Astrocyte (in vitro differentiated cells and primary cell): ENCODE measurements at regions not wholly inside any gene's neighbourhood (a gene's known extent, or its start where the extent isn't known, plus 50 kb on each side); places are given as distances from the start of the nearest gene placed in this dataset.

Experiments
- DNase-seq: peaks from one replicate; pipeline ENCODE4 v3.0.0-alpha.2; 2010; ENCODE audit warnings: low read depth
- FAIRE-seq: peaks from 2 replicates; lab custom pipeline; 2011; peaks lifted over from hg19 to GRCh38; lab: Jason Lieb, UNC
- H2AFZ ChIP-seq: 2 replicates; pipeline ENCODE4 v1.6.0; 2012; ENCODE audit warnings: low read depth, low read length, inconsistent platforms
- H3K27ac ChIP-seq: 2 replicates; pipeline ENCODE4 v1.5.1; 2011; ENCODE audit warnings: low read depth, low read length, inconsistent platforms
- H3K27me3 ChIP-seq: 2 replicates; pipeline ENCODE4 v1.6.0; 2011; ENCODE audit warnings: low read length, inconsistent platforms; ENCODE audit not compliant: insufficient read depth
- H3K36me3 ChIP-seq: 2 replicates; pipeline ENCODE4 v1.5.1; 2011; ENCODE audit warnings: low read length, inconsistent platforms; ENCODE audit not compliant: insufficient read depth
- H3K4me1 ChIP-seq: 2 replicates; pipeline ENCODE4 v1.5.1; 2011; ENCODE audit warnings: low read length, inconsistent platforms; ENCODE audit not compliant: insufficient read depth
- H3K4me2 ChIP-seq: 2 replicates; pipeline ENCODE4 v1.6.0; 2012; ENCODE audit warnings: low read length, inconsistent platforms
- H3K4me3 ChIP-seq: 2 replicates; pipeline ENCODE4 v1.5.1; 2011; ENCODE audit warnings: low read depth, mild to moderate bottlenecking, low read length, inconsistent platforms; ENCODE audit not compliant: insufficient read depth
- H3K79me2 ChIP-seq: 2 replicates; pipeline ENCODE4 v1.6.0; 2012; ENCODE audit warnings: mild to moderate bottlenecking, low read length, inconsistent platforms; ENCODE audit not compliant: insufficient read depth
- H3K9ac ChIP-seq: 2 replicates; pipeline ENCODE4 v1.6.0; 2012; ENCODE audit warnings: mild to moderate bottlenecking, low read length, inconsistent platforms
- H3K9me3 ChIP-seq: 2 replicates; pipeline ENCODE4 v1.5.1; 2012; ENCODE audit warnings: low read depth, mild to moderate bottlenecking, low read length, inconsistent platforms; ENCODE audit not compliant: insufficient read depth
- H4K20me1 ChIP-seq: 2 replicates; pipeline ENCODE4 v1.6.0; 2012; ENCODE audit warnings: low read length, inconsistent platforms; ENCODE audit not compliant: insufficient read depth
- H3K27ac Mint-ChIP-seq: one replicate; pipeline ENCODE4 v1.8.0; 2021; ENCODE audit warnings: mild to moderate bottlenecking, mixed read lengths; ENCODE audit not compliant: unreplicated experiment
- H3K27me3 Mint-ChIP-seq: one replicate; pipeline ENCODE4 v1.8.0; 2021; ENCODE audit warnings: low read depth, mixed read lengths; ENCODE audit not compliant: unreplicated experiment
- H3K36me3 Mint-ChIP-seq: one replicate; pipeline ENCODE4 v1.8.0; 2021; ENCODE audit warnings: low read depth, mixed read lengths; ENCODE audit not compliant: unreplicated experiment
- H3K4me1 Mint-ChIP-seq: one replicate; pipeline ENCODE4 v1.8.0; 2021; ENCODE audit warnings: low read depth, mixed read lengths; ENCODE audit not compliant: unreplicated experiment
- H3K4me3 Mint-ChIP-seq: one replicate; pipeline ENCODE4 v1.8.0; 2021; ENCODE audit warnings: mild to moderate bottlenecking, moderate library complexity, mixed read lengths; ENCODE audit not compliant: unreplicated experiment
- H3K9me3 Mint-ChIP-seq: one replicate; pipeline ENCODE4 v1.8.0; 2021; ENCODE audit warnings: mild to moderate bottlenecking, mixed read lengths; ENCODE audit not compliant: unreplicated experiment
- CTCF ChIP-seq: IDR thresholded peaks from 2 replicates; pipeline ENCODE4 v1.5.1; 2011; ENCODE audit warnings: low read depth, mild to moderate bottlenecking, inconsistent platforms, low read length, moderate library complexity; ENCODE audit not compliant: insufficient read depth
- EZH2 ChIP-seq: IDR thresholded peaks from 2 replicates; pipeline ENCODE4 v1.6.1; 2012; ENCODE audit warnings: mild to moderate bottlenecking, low read length, inconsistent platforms; ENCODE audit not compliant: insufficient read depth

- H4K20me1 ChIP-seq, result no peaks in the 10 kb centered on the region
- no peaks in the 10 kb centered on the region for H3K4me1 ChIP-seq
- H3K36me3 ChIP-seq, result no peaks in the 10 kb centered on the region
- Mint-ChIP-seq H3K27ac (no peak overlapping the region), H3K4me1 (no peaks in the 10 kb centered on the region), H3K36me3 (no peaks in the 10 kb centered on the region), H3K27me3 (peaks cover 45% of the 10 kb centered on the region), H3K9me3 (no peaks in the 10 kb centered on the region), H3K4me3 (no peak overlapping the region)
- TF ChIP-seq EZH2, result no peak
- no peak for TF ChIP-seq CTCF
- no peak overlapping the region for H3K27ac ChIP-seq
- H3K9me3 ChIP-seq, result peaks cover 11% of the 10 kb centered on the region
- H3K4me3 ChIP-seq, result no peak overlapping the region
- no peak overlapping the region for H2AFZ ChIP-seq
- H3K4me2 ChIP-seq, result no peak overlapping the region
- no peaks in the 10 kb centered on the region for H3K79me2 ChIP-seq
- no peak for FAIRE-seq
- no peak overlapping the region for H3K9ac ChIP-seq
- no peaks in the 10 kb centered on the region for H3K27me3 ChIP-seq
- no peak for DNase-seq
Observed at GRCh38 chr22:48210812-48211211, 1448.4 kb downstream of the TBC1D22A start.

GRCh38 chr22:48210198-48210580, 1447.7 kb downstream of the TBC1D22A start:
- DNase-seq, result no peak
- no peak overlapping the region for H2AFZ ChIP-seq
- H3K79me2 ChIP-seq, result no peaks in the 10 kb centered on the region
- H3K4me3 ChIP-seq, result no peak overlapping the region
- no peak overlapping the region for H3K4me2 ChIP-seq
- no peak overlapping the region for H3K9ac ChIP-seq
- Mint-ChIP-seq H3K36me3 (no peaks in the 10 kb centered on the region), H3K27me3 (peaks cover 50% of the 10 kb centered on the region), H3K27ac (no peak overlapping the region), H3K9me3 (no peaks in the 10 kb centered on the region), H3K4me1 (no peaks in the 10 kb centered on the region), H3K4me3 (no peak overlapping the region)
- no peaks in the 10 kb centered on the region for H4K20me1 ChIP-seq
- no peak for FAIRE-seq
- H3K27ac ChIP-seq, result no peak overlapping the region
- no peaks in the 10 kb centered on the region for H3K36me3 ChIP-seq
- no peaks in the 10 kb centered on the region for H3K27me3 ChIP-seq
- peaks cover 12% of the 10 kb centered on the region for H3K9me3 ChIP-seq
- no peak for TF ChIP-seq EZH2
- TF ChIP-seq CTCF, result no peak
- H3K4me1 ChIP-seq, result no peaks in the 10 kb centered on the region

- peaks cover 9% of the 10 kb centered on the region for H3K9me3 ChIP-seq
- no peaks in the 10 kb centered on the region for H3K27me3 ChIP-seq
- no peak for TF ChIP-seq EZH2
- TF ChIP-seq CTCF, result no peak
- Mint-ChIP-seq H3K9me3 (no peaks in the 10 kb centered on the region), H3K36me3 (no peaks in the 10 kb centered on the region), H3K4me3 (no peak overlapping the region), H3K4me1 (no peaks in the 10 kb centered on the region), H3K27ac (no peak overlapping the region), H3K27me3 (peaks cover 51% of the 10 kb centered on the region)
- H3K79me2 ChIP-seq, result no peaks in the 10 kb centered on the region
- H3K4me3 ChIP-seq, result no peak overlapping the region
- H3K27ac ChIP-seq, result no peak overlapping the region
- no peak for FAIRE-seq
- no peaks in the 10 kb centered on the region for H4K20me1 ChIP-seq
- no peaks in the 10 kb centered on the region for H3K4me1 ChIP-seq
- H2AFZ ChIP-seq, result no peak overlapping the region
- no peak for DNase-seq
- H3K9ac ChIP-seq, result no peak overlapping the region
- H3K36me3 ChIP-seq, result no peaks in the 10 kb centered on the region
- H3K4me2 ChIP-seq, result no peak overlapping the region
Observed at GRCh38 chr22:48209473-48210197, 1447.2 kb downstream of the TBC1D22A start.
